Neuronal stem cell (in vitro differentiated cells): ENCODE measurements at regions not wholly inside any gene's neighbourhood (a gene's known extent, or its start where the extent isn't known, plus 50 kb on each side); places are given as distances from the start of the nearest gene placed in this dataset.

ENCODE experiments used
- DNase-seq: peaks from one replicate; pipeline ENCODE4 v3.0.0-alpha.2; 2013; ENCODE audit warnings: low spot score
- H2AFZ ChIP-seq: one replicate; pipeline ENCODE4 v1.6.1; 2013; ENCODE audit warnings: mild to moderate bottlenecking, low read length, inconsistent platforms
- H2AK5ac ChIP-seq: 2 replicates; pipeline ENCODE4 v1.6.1; 2013; ENCODE audit warnings: low read depth, mild to moderate bottlenecking, inconsistent platforms, low read length, moderate library complexity, mixed read lengths
- H2BK120ac ChIP-seq: 2 replicates; pipeline ENCODE4 v1.6.1; 2013; ENCODE audit warnings: low read depth, mild to moderate bottlenecking, inconsistent platforms, low read length, moderate library complexity, mixed read lengths
- H2BK12ac ChIP-seq: one replicate; pipeline ENCODE4 v1.6.1; 2013; ENCODE audit warnings: low read length, inconsistent platforms
- H2BK15ac ChIP-seq: 2 replicates; pipeline ENCODE4 v1.6.1; 2013; ENCODE audit warnings: mild to moderate bottlenecking, low read length, inconsistent platforms, mixed read lengths
- H2BK5ac ChIP-seq: one replicate; pipeline ENCODE4 v1.6.1; 2013; ENCODE audit warnings: inconsistent platforms, mild to moderate bottlenecking, low read length, moderate library complexity
- H3K14ac ChIP-seq: one replicate; pipeline ENCODE4 v1.6.1; 2013; ENCODE audit warnings: low read length, inconsistent platforms
- H3K18ac ChIP-seq: 2 replicates; pipeline ENCODE4 v1.6.1; 2013; ENCODE audit warnings: low read length, inconsistent platforms
- H3K23ac ChIP-seq: 2 replicates; pipeline ENCODE4 v1.6.1; 2013; ENCODE audit warnings: low read depth, mild to moderate bottlenecking, mixed read lengths, low read length, inconsistent platforms; ENCODE audit not compliant: poor library complexity
- H3K27ac ChIP-seq: replicated peaks from 3 replicates; pipeline ENCODE4 v1.5.1; 2013; ENCODE audit warnings: low read length, inconsistent platforms
- H3K27me3 ChIP-seq, 3 experiments: 2 replicates each; pipeline ENCODE4 v1.6.1; 2013; ENCODE audit warnings: low read length in 3 of 3, mild to moderate bottlenecking in 2 of 3, inconsistent platforms in 1 of 3, low read depth in 1 of 3, mixed read lengths in 1 of 3, moderate library complexity in 1 of 3; ENCODE audit not compliant: control insufficient read depth in 3 of 3, insufficient read depth in 3 of 3
- H3K36me3 ChIP-seq, 2 donors: replicated peaks in 1 of 2; 2 replicates each; pipeline ENCODE4 v1.6.1; 2013; ENCODE audit warnings: low read length in 2 of 2; ENCODE audit not compliant: control insufficient read depth in 2 of 2, insufficient read depth in 2 of 2
- H3K4ac ChIP-seq: 2 replicates; pipeline ENCODE4 v1.6.1; 2013; ENCODE audit warnings: inconsistent platforms, mild to moderate bottlenecking, low read length, moderate library complexity
- H3K4me1 ChIP-seq, 2 donors: 1 replicate in 1 of 2; 2 replicates in 1 of 2; pipeline ENCODE4 v1.6.1; 2013; ENCODE audit warnings: low read length in 2 of 2, low read depth in 1 of 2; ENCODE audit not compliant: control insufficient read depth in 2 of 2, insufficient read depth in 1 of 2
- H3K4me2 ChIP-seq: one replicate; pipeline ENCODE4 v1.6.1; 2013; ENCODE audit warnings: mild to moderate bottlenecking, low read length, inconsistent platforms; ENCODE audit not compliant: insufficient read depth, poor library complexity, severe bottlenecking
- H3K4me3 ChIP-seq, 2 donors: 2 replicates each; pipeline ENCODE4 v1.5.1; 2013; ENCODE audit warnings: low read length in 2 of 2, mild to moderate bottlenecking in 2 of 2, inconsistent platforms in 1 of 2, moderate library complexity in 1 of 2
- H3K79me1 ChIP-seq: one replicate; pipeline ENCODE4 v1.6.1; 2013; ENCODE audit warnings: low read depth, mild to moderate bottlenecking, inconsistent platforms, low read length, moderate library complexity
- H3K9ac ChIP-seq: one replicate; pipeline ENCODE4 v1.6.1; 2013; ENCODE audit warnings: mild to moderate bottlenecking, low read depth, low read length, inconsistent platforms; ENCODE audit not compliant: poor library complexity
- H3K9me3 ChIP-seq, 2 donors: replicated peaks in 1 of 2; 2 replicates each; pipeline versions ENCODE3 to v1.6.1; 2013; ENCODE audit warnings: low read length in 2 of 2, mild to moderate bottlenecking in 2 of 2, inconsistent platforms in 1 of 2, low read depth in 1 of 2, mixed read lengths in 1 of 2, moderate library complexity in 1 of 2; ENCODE audit not compliant: control insufficient read depth in 2 of 2, insufficient read depth in 1 of 2
- H4K8ac ChIP-seq: one replicate; pipeline ENCODE4 v1.6.1; 2013; ENCODE audit warnings: low read depth, mild to moderate bottlenecking, inconsistent platforms, low read length, moderate library complexity
- H4K91ac ChIP-seq: one replicate; pipeline ENCODE4 v1.6.1; 2013; ENCODE audit warnings: low read length, low read depth, mild to moderate bottlenecking, inconsistent platforms; ENCODE audit not compliant: poor library complexity
- WGBS, 2 donors: extraction: QIAGEN DNeasy Blood & Tissue Kit; methylation state at CpG; one replicate each; pipeline ENCODE4 v1.1.7; 2013; ENCODE audit warnings: missing lambda C conversion rate in 2 of 2, mixed read lengths in 1 of 2; ENCODE audit not compliant: insufficient read length in 2 of 2, insufficient replicate concordance in 1 of 2; ENCODE audit errors: extremely low coverage in 2 of 2; 5-methylcytosine and 5-hydroxymethylcytosine counted together

DNA sequence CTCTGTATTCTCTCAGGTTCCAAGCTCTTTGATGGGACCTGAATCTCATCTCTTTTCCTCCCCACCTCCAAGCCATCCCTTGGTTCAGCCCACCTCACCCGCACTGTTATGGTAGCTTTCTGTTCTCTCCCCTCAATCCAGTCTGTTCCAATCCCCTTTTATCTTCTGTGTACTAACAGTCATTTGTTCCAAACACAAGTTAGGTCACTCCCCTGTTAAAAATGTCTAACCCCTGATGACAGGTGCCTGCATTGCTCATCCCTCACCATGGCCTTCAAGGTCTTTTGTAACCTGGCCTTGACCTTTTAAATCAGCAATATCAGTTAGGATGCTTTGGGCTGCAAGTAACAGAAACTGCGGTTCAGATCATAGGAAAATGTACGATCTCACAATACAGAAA is 74.8 kb downstream of the CYP26A1 start:
- Histone ChIP-seq H4K8ac (no peak overlapping the region), H2BK15ac (no peak overlapping the region), H3K4me2 (no peak overlapping the region), H2BK5ac (no peak overlapping the region), H3K4me3 (no peak overlapping the region), H2BK12ac (no peak overlapping the region), H3K9me3 (no peaks in the 10 kb centered on the region), H2AK5ac (no peak overlapping the region), H3K23ac (no peak overlapping the region), H3K79me1 (no peaks in the 10 kb centered on the region), H3K36me3 (no peaks in the 10 kb centered on the region), H3K9ac (no peak overlapping the region), H2AFZ (no peak overlapping the region), H3K18ac (no peak overlapping the region), H3K27ac (no peak overlapping the region), H4K91ac (no peak overlapping the region), H3K4me1 (no peaks in the 10 kb centered on the region), H2BK120ac (no peak overlapping the region), H3K14ac (no peak overlapping the region), H3K4ac (no peak overlapping the region), H3K27me3 (peaks cover 0 to 12% (median 0%) of the 10 kb centered on the region in 3 experiments)
- no CpG with 5 or more reads among the region's 3 CpGs for WGBS, 2 donors
- DNase-seq, result no peak

DNA sequence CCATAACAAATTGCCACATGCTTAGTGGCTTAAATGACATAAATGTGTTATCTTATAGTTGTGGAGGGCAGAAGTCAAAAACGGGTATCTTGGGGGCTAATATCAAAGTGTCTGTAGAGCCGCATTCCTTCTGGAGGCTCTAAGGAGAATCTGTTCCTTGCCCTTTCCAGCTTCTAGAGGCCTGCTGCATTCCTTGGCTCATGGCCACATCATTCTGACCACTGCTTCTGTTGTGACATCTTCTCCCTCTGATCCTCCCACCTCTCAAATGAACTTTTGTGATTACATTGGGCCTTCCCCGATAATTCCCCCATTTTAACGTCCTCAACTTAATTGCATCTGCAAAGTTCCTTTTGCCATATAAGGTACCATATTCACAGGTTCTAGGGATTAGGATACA is 76.1 kb downstream of the CYP26A1 start:
- WGBS, 2 donors, result no CpG with 5 or more reads among the region's 4 CpGs
- H3K4me1 ChIP-seq, result no peaks in the 10 kb centered on the region
- no peak overlapping the region for H3K18ac ChIP-seq
- H2BK120ac ChIP-seq, result no peak overlapping the region
- H2BK12ac ChIP-seq, result no peak overlapping the region
- H2BK15ac ChIP-seq, result no peak overlapping the region
- no peak overlapping the region for H2BK5ac ChIP-seq
- H3K4ac ChIP-seq, result no peak overlapping the region
- H3K23ac ChIP-seq, result no peak overlapping the region
- no peak overlapping the region for H3K4me3 ChIP-seq
- no peaks in the 10 kb centered on the region for H3K36me3 ChIP-seq
- H3K9me3 ChIP-seq, result no peaks in the 10 kb centered on the region
- H3K4me2 ChIP-seq, result no peak overlapping the region
- H2AFZ ChIP-seq, result no peak overlapping the region
- H3K27me3 ChIP-seq, result peaks cover 0 to 6% (median 0%) of the 10 kb centered on the region in 3 experiments
- no peak overlapping the region for H3K27ac ChIP-seq
- H4K8ac ChIP-seq, result no peak overlapping the region
- no peak overlapping the region for H3K14ac ChIP-seq
- H2AK5ac ChIP-seq, result no peak overlapping the region
- H3K79me1 ChIP-seq, result no peaks in the 10 kb centered on the region
- H3K9ac ChIP-seq, result no peak overlapping the region
- no peak for DNase-seq
- H4K91ac ChIP-seq, result no peak overlapping the region

DNA sequence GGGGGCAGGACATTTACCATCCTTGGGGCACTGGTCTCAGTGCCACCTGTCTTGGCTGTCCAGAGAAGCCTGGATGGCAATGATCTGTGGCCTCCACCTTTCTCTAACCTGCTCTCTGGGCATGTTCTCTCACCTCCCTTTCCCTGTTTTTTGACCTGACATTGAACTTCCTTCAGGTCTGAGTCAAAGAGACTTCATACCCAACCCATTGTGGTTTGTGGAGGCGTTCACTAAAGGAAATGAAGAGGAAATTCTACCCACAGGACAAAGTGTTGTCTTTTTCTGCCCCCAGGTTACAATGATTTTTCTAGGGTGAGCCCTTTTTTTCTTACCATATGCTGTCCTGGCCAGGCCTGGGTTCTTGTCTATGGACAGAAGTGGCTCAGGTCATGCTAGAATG is 76.6 kb downstream of the CYP26A1 start:
- Histone ChIP-seq H3K4me3 (no peak overlapping the region), H3K9me3 (no peaks in the 10 kb centered on the region), H2BK15ac (no peak overlapping the region), H2AK5ac (no peak overlapping the region), H3K23ac (no peak overlapping the region), H3K27me3 (peaks cover 0 to 6% (median 0%) of the 10 kb centered on the region in 3 experiments), H3K4me2 (no peak overlapping the region), H3K79me1 (no peaks in the 10 kb centered on the region), H3K18ac (no peak overlapping the region), H3K27ac (no peak overlapping the region), H2BK5ac (no peak overlapping the region), H3K9ac (no peak overlapping the region), H2BK12ac (no peak overlapping the region), H3K4me1 (no peaks in the 10 kb centered on the region), H4K8ac (no peak overlapping the region), H3K4ac (no peak overlapping the region), H4K91ac (no peak overlapping the region), H2BK120ac (no peak overlapping the region), H2AFZ (no peak overlapping the region), H3K36me3 (no peaks in the 10 kb centered on the region), H3K14ac (no peak overlapping the region)
- no peak for DNase-seq
- WGBS, 2 donors, result no CpG with 5 or more reads among the region's 1 CpG

DNA sequence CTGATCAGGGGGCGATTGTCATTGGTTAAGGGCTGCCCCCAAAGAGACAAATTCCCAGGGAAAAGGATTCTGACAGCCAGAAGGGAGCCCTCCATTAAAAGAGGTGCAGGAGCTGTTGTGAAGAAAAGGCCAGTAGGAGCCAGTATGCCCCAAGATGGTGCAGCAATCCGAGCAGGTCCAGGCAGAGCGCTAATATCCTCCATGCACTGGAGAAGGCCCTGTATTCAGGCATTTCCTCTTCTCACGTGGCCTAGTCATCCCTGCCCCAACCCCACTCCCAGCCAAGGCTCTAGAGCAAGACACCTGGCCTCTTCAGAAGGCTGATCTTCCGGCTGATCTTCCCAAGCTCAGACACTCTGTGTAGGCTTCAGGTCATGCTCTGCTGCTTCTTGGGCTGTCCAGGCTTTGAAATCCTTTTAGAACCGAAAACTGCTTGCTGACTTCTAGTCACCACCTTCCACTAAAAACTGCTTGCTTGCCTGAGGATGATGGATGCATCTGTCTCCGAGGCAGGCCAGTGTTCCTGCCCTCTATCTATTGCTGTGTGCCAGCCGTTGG is 77.4 kb downstream of the CYP26A1 start:
- no peak for DNase-seq
- no peak overlapping the region for H3K23ac ChIP-seq
- H3K36me3 ChIP-seq, result no peaks in the 10 kb centered on the region
- peak overlapping the region; percentile 1 for H3K18ac ChIP-seq
- H3K79me1 ChIP-seq, result no peaks in the 10 kb centered on the region
- H2AFZ ChIP-seq, result peak overlapping the region; percentile 23
- H3K27me3 ChIP-seq, result peaks cover 0 to 6% (median 0%) of the 10 kb centered on the region in 3 experiments
- no peaks in the 10 kb centered on the region for H3K9me3 ChIP-seq
- H3K4ac ChIP-seq, result no peak overlapping the region
- H2BK12ac ChIP-seq, result no peak overlapping the region
- H2BK15ac ChIP-seq, result no peak overlapping the region
- H3K14ac ChIP-seq, result no peak overlapping the region
- H3K4me3 ChIP-seq, result no peak overlapping the region
- no peak overlapping the region for H3K27ac ChIP-seq
- no peaks in the 10 kb centered on the region for H3K4me1 ChIP-seq
- no peak overlapping the region for H4K8ac ChIP-seq
- no peak overlapping the region for H3K4me2 ChIP-seq
- no peak overlapping the region for H2BK5ac ChIP-seq
- no peak overlapping the region for H4K91ac ChIP-seq
- H2BK120ac ChIP-seq, result no peak overlapping the region
- no CpG with 5 or more reads among the region's 8 CpGs for WGBS, 2 donors
- no peak overlapping the region for H3K9ac ChIP-seq
- no peak overlapping the region for H2AK5ac ChIP-seq
